ENCODE measurements at regions not wholly inside any gene's neighbourhood (a gene's known extent, or its start where the extent isn't known, plus 50 kb on each side); places are given as distances from the start of the nearest gene placed in this dataset.

DNA sequence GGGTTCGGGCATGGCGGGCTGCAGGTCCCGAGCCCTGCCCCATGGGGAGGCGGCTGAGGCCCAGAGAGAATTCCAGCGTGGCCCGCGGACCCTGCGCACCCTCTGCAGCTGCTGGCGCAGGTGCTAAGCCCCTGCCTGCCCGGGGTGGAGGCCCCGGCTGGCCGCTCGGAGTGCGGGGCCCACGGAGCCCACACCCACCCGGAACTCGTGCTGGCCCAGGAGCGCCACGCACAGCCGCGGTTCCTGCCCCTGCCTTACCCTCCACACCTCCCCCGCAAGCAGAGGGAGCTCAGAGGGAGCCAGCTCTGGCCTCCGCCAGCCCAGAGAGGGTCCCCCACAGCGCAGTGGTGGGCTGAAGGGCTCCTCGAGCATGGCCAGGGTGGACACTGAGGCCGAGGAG lies 75.3 kb downstream of the MRPS30 start:
- CTCF ChIA-PET, result no interaction called here
- TF ChIP-seq L3MBTL2 (conservative IDR thresholded peaks at IDR 0.05) (no peak), ARNT (IDR thresholded peaks at IDR 0.05) (no peak), FOXK2 (IDR thresholded peaks at IDR 0.05) (no peak), BHLHE40 (IDR thresholded peaks at IDR 0.05; ENCODE audit: borderline replicate concordance) (no peak), LEF1 (IDR thresholded peaks at IDR 0.05; ENCODE audit: borderline replicate concordance) (no peak), CTBP1 (IDR thresholded peaks at IDR 0.05; ENCODE audit: borderline replicate concordance) (no peak), ELF4 (IDR thresholded peaks at IDR 0.05) (no peak), TARDBP (IDR thresholded peaks at IDR 0.05) (no peak), FOXA1 (IDR thresholded peaks at IDR 0.05) (no peak), NFRKB (IDR thresholded peaks at IDR 0.05) (no peak), SP1 (IDR thresholded peaks at IDR 0.05) (no peak), ZNF384 (IDR thresholded peaks at IDR 0.05) (no peak), SUZ12 (IDR thresholded peaks at IDR 0.05) (no peak), HDGF (IDR thresholded peaks at IDR 0.05; ENCODE audit: borderline replicate concordance) (no peak)
- TF ChIP-seq, protein P1, sequence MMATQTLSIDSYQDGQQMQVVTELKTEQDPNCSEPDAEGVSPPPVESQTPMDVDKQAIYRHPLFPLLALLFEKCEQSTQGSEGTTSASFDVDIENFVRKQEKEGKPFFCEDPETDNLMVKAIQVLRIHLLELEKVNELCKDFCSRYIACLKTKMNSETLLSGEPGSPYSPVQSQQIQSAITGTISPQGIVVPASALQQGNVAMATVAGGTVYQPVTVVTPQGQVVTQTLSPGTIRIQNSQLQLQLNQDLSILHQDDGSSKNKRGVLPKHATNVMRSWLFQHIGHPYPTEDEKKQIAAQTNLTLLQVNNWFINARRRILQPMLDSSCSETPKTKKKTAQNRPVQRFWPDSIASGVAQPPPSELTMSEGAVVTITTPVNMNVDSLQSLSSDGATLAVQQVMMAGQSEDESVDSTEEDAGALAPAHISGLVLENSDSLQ (IDR thresholded peaks at IDR 0.05), result no peak
- no peak for DNase-seq (ENCODE audit: extremely low spot score)
- POLR2A ChIA-PET, result no interaction called here

DNA sequence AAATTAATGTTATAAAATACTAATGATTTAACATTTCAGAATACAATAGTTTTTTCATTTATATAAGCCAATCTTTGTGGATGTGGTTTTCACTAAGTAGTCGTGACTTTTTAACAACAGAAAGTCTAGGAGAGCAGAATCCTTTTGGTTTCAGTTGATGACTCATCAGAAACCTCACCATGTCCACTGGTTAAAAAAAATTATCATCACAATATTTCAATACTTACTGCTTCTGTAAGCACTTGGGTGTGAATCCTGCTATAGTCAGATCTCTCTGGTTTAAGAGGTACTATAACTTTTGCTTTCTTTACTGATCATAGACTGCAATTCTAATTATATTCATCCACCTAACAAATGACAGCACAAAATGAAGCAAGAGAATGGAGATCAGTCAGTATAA lies 77.2 kb downstream of the MRPS30 start:
- DNase-seq (ENCODE audit: extremely low spot score), result no peak
- no peak for TF ChIP-seq L3MBTL2 (conservative IDR thresholded peaks at IDR 0.05)
- TF ChIP-seq, protein P1 (IDR thresholded peaks at IDR 0.05), result no peak
- TF ChIP-seq LEF1 (IDR thresholded peaks at IDR 0.05; ENCODE audit: borderline replicate concordance), result no peak
- no peak for TF ChIP-seq ARNT (IDR thresholded peaks at IDR 0.05)
- TF ChIP-seq TARDBP (IDR thresholded peaks at IDR 0.05), result no peak
- no peak for TF ChIP-seq ELF4 (IDR thresholded peaks at IDR 0.05)
- TF ChIP-seq FOXK2 (IDR thresholded peaks at IDR 0.05), result no peak
- TF ChIP-seq SP1 (IDR thresholded peaks at IDR 0.05), result no peak
- TF ChIP-seq SUZ12 (IDR thresholded peaks at IDR 0.05), result no peak
- TF ChIP-seq ZNF384 (IDR thresholded peaks at IDR 0.05), result no peak
- no peak for TF ChIP-seq NFRKB (IDR thresholded peaks at IDR 0.05)
- no peak for TF ChIP-seq CTBP1 (IDR thresholded peaks at IDR 0.05; ENCODE audit: borderline replicate concordance)
- no peak for TF ChIP-seq FOXA1 (IDR thresholded peaks at IDR 0.05)
- no peak for TF ChIP-seq FOXM1 (IDR thresholded peaks at IDR 0.05; ENCODE audit: borderline replicate concordance)
- no peak for TF ChIP-seq BHLHE40 (IDR thresholded peaks at IDR 0.05; ENCODE audit: borderline replicate concordance)
- TF ChIP-seq HDGF (IDR thresholded peaks at IDR 0.05; ENCODE audit: borderline replicate concordance), result no peak
- ChIA-PET POLR2A (no interaction called here), CTCF (no interaction called here)

DNA sequence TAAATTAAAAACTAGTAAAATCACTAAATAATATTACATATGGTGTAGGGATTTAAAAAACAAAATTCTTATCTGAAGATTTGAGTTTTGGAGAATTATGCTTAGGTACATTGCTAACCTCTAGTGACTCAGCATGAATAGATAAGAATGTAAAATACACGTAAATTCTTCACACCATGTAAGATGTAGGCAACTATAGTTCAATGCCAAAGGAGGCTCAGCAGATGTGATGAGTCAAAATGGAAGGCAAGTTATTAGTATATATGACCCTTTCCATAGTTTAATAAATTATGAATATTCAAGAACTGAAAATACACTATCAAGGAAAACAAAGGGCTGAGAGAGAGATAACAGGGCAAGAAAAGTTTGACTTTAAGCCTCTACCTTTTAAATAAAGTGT lies 79.0 kb downstream of the MRPS30 start:
- ChIA-PET CTCF (no interaction called here), POLR2A (no interaction called here)
- DNase-seq (ENCODE audit: extremely low spot score), result no peak
- TF ChIP-seq ELF4 (IDR thresholded peaks at IDR 0.05) (no peak), ARNT (IDR thresholded peaks at IDR 0.05) (no peak), SP1 (IDR thresholded peaks at IDR 0.05) (no peak), LEF1 (IDR thresholded peaks at IDR 0.05; ENCODE audit: borderline replicate concordance) (no peak), FOXM1 (IDR thresholded peaks at IDR 0.05; ENCODE audit: borderline replicate concordance) (no peak), ZNF384 (IDR thresholded peaks at IDR 0.05) (no peak), SUZ12 (IDR thresholded peaks at IDR 0.05) (no peak), L3MBTL2 (conservative IDR thresholded peaks at IDR 0.05) (no peak), FOXA1 (IDR thresholded peaks at IDR 0.05) (no peak), CTBP1 (IDR thresholded peaks at IDR 0.05; ENCODE audit: borderline replicate concordance) (no peak), HDGF (IDR thresholded peaks at IDR 0.05; ENCODE audit: borderline replicate concordance) (no peak)
- TF ChIP-seq, protein P1 (IDR thresholded peaks at IDR 0.05), result no peak

DNA sequence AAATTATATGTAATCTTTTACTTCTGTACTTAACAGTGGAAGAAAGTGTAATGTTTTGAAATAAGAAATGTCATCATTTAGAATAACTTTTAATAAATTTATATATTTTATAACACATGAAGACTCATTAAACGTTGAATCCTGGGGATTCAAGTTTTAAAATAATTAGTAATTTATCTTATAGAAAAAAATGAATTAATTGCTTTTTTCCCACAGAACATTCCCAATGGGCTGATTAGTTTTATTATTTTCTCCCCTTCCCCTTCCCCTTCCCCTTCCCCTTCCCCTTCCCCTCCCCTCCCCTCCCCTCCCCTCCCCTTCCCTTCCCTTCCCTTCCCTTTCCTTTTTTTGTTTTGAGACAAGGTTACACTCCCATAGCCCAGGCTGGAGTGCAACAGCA lies 79.7 kb downstream of the MRPS30 start:
- POLR2A ChIA-PET, result no interaction called here
- CTCF ChIA-PET, result no interaction called here
- DNase-seq (ENCODE audit: extremely low spot score), result no peak
- no peak for TF ChIP-seq ARNT (IDR thresholded peaks at IDR 0.05)
- TF ChIP-seq HDGF (IDR thresholded peaks at IDR 0.05; ENCODE audit: borderline replicate concordance), result no peak
- no peak for TF ChIP-seq TARDBP (IDR thresholded peaks at IDR 0.05)
- TF ChIP-seq NFRKB (IDR thresholded peaks at IDR 0.05), result no peak
- no peak for TF ChIP-seq ELF4 (IDR thresholded peaks at IDR 0.05)
- TF ChIP-seq CTBP1 (IDR thresholded peaks at IDR 0.05; ENCODE audit: borderline replicate concordance), result no peak
- no peak for TF ChIP-seq FOXK2 (IDR thresholded peaks at IDR 0.05)

DNA sequence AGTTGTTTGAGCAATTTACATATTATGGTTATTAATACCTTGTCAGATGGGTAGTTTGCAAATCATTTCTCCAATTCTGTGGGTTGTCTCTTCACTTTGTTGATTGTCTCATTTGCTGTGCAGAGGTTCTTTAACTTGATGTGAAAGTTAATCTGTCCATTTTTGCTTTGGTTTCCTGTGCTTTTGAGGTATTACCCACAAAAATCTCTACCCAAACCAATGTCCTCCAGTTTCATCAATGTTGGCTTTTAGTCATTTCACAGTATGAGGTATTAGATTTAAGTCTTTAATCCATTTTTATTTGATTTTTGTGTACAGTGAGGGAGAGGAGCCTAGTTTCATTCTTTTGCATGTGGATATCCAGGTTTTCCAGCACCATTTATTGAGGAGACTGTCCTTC lies 82.4 kb downstream of the MRPS30 start:
- TF ChIP-seq FOXA1 (IDR thresholded peaks at IDR 0.05) (no peak), ARNT (IDR thresholded peaks at IDR 0.05) (no peak), CTBP1 (IDR thresholded peaks at IDR 0.05; ENCODE audit: borderline replicate concordance) (no peak), SP1 (IDR thresholded peaks at IDR 0.05) (no peak), LEF1 (IDR thresholded peaks at IDR 0.05; ENCODE audit: borderline replicate concordance) (no peak), FOXK2 (IDR thresholded peaks at IDR 0.05) (no peak), L3MBTL2 (conservative IDR thresholded peaks at IDR 0.05) (no peak), BHLHE40 (IDR thresholded peaks at IDR 0.05; ENCODE audit: borderline replicate concordance) (no peak), HDGF (IDR thresholded peaks at IDR 0.05; ENCODE audit: borderline replicate concordance) (no peak), SUZ12 (IDR thresholded peaks at IDR 0.05) (no peak), ZNF384 (IDR thresholded peaks at IDR 0.05) (no peak), ELF4 (IDR thresholded peaks at IDR 0.05) (no peak), TARDBP (IDR thresholded peaks at IDR 0.05) (no peak), FOXM1 (IDR thresholded peaks at IDR 0.05; ENCODE audit: borderline replicate concordance) (no peak), NFRKB (IDR thresholded peaks at IDR 0.05) (no peak)
- TF ChIP-seq, protein P1 (IDR thresholded peaks at IDR 0.05), result no peak
- POLR2A ChIA-PET, result no interaction called here
- CTCF ChIA-PET, result no interaction called here
- no peak for DNase-seq (ENCODE audit: extremely low spot score)

Measured in HEK293T (cell line).